Aorta (tissue), 5 donors: ENCODE measurements at regions not wholly inside any gene's neighbourhood (a gene's known extent, or its start where the extent isn't known, plus 50 kb on each side); places are given as distances from the start of the nearest gene placed in this dataset.

ENCODE experiments used
- ATAC-seq: fragments of 200-7000 bp; cut with Tn5 transposase; one replicate; pipeline ENCODE4 v1.9.1; 2022; ENCODE audit warnings: moderate library complexity; ENCODE audit not compliant: low FRiP score
- DNase-seq, 2 donors: peaks; one replicate each; pipeline ENCODE4 v3.0.0-alpha.2; 2020
- H3K27ac ChIP-seq, 2 donors: one replicate each; pipeline ENCODE4 v1.5.1; 2013; ENCODE audit warnings: low read length in 2 of 2, mild to moderate bottlenecking in 2 of 2, moderate library complexity in 2 of 2, control low read depth in 1 of 2, inconsistent platforms in 1 of 2, low read depth in 1 of 2
- H3K27me3 ChIP-seq, 2 donors: one replicate each; pipeline ENCODE4 v1.6.1; 2013; ENCODE audit warnings: control low read depth in 1 of 2, low read length in 1 of 2, mild to moderate bottlenecking in 1 of 2, moderate library complexity in 1 of 2; ENCODE audit not compliant: insufficient read depth in 2 of 2, control insufficient read depth in 1 of 2
- H3K36me3 ChIP-seq, 2 donors: one replicate each; pipeline ENCODE4 v1.6.1; 2013; ENCODE audit warnings: control low read depth in 1 of 2, low read length in 1 of 2, mild to moderate bottlenecking in 1 of 2; ENCODE audit not compliant: insufficient read depth in 2 of 2, control insufficient read depth in 1 of 2
- H3K4me1 ChIP-seq, 2 donors: one replicate each; pipeline ENCODE4 v1.6.1; 2013; ENCODE audit warnings: low read length in 2 of 2, control low read depth in 1 of 2, mild to moderate bottlenecking in 1 of 2, moderate library complexity in 1 of 2; ENCODE audit not compliant: insufficient read depth in 2 of 2, control insufficient read depth in 1 of 2
- H3K4me3 ChIP-seq, 2 donors: one replicate each; pipeline ENCODE4 v1.5.1; 2013; ENCODE audit warnings: low read length in 2 of 2, control low read depth in 1 of 2, mild to moderate bottlenecking in 1 of 2
- H3K9me3 ChIP-seq: one replicate; pipeline ENCODE4 v1.6.1; 2013; ENCODE audit warnings: mild to moderate bottlenecking, low read length; ENCODE audit not compliant: control insufficient read depth
- WGBS, 2 donors: extraction: QIAGEN DNeasy Blood & Tissue Kit; methylation state at CpG; one replicate each; pipeline ENCODE4 v1.1.7; 2013; 5-methylcytosine and 5-hydroxymethylcytosine counted together
- intact Hi-C, 2 donors: fragments of 100-400 bp; cut with DNase I; formaldehyde crosslinking; loops; one replicate each; pipeline versions ENCODE4 v1.14.2 to v1.15.0; 2022
- donor health status: healthy with polysubstance abuse.
- donor health status: Bipolar disorder and iron deficiency.
- donor health status: DM: no; HTN: no; CAD: no.
- donor health status: DM: no; HTN: no; CAD: no.
- donor health status: DM: yes; HTN: yes; CAD: no.

DNA sequence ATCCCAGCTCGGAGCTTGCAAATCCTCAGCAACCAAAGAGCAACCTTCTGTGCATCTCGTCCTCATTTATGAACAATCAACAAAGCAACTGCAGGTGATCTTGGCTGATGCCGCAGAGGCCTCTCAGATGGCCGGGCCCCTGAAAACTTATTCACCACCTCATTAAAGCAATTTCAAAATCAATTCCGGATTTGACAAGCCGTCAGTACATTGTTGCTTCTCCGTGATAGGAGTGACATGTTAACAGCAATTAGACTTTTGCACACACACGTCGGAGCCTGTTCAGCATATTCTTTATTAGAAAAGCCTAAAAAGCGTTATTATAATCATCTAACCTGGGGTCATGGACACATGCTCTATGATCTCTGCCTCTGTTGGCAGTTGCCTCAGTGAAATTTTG is 183.1 kb upstream of the CXCR4 start:
- ATAC-seq, result no peak
- WGBS, 2 donors, result 76 to 80% methylated on average over 10 of the region's 10 CpGs
- intact Hi-C loops, result no loop called here

DNA sequence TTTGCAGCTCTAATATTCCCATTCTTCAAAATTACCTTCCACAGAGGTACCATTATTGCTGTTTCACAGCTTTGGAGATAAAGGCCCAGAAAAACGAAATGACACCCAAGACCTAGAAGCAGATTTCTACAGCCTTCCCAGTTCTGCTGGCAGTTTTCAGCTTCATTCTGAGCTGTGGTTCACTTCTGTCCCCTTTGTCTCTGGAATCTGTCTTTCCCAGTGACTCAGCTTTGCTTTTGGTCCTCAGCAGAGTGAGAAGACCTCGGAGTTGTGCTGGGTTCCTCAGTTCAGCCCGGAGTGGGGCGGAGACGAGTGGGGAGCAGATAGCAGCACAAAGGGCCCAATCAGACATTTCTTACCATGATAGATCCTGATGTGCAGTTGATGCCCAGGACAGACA is 180.7 kb upstream of the CXCR4 start:
- H3K27me3 ChIP-seq, result no peaks in the 10 kb centered on the region
- no peaks in the 10 kb centered on the region for H3K4me1 ChIP-seq
- no peaks in the 10 kb centered on the region for H3K9me3 ChIP-seq
- H3K27ac ChIP-seq, result no peak overlapping the region
- DNase-seq, result no peak
- 74 to 79% methylated on average over 5 of the region's 5 CpGs for WGBS, 2 donors
- H3K36me3 ChIP-seq, result no peaks in the 10 kb centered on the region
- ATAC-seq, result no peak
- intact Hi-C loops, result no loop called here
- no peak overlapping the region for H3K4me3 ChIP-seq

More for the DNA sequence above, 183.1 kb upstream of the CXCR4 start:
- H3K27ac ChIP-seq, result no peak overlapping the region
- no peak for DNase-seq
- no peak overlapping the region for H3K4me3 ChIP-seq
- no peaks in the 10 kb centered on the region for H3K36me3 ChIP-seq
- H3K4me1 ChIP-seq, result no peaks in the 10 kb centered on the region
- H3K9me3 ChIP-seq, result no peaks in the 10 kb centered on the region
- no peaks in the 10 kb centered on the region for H3K27me3 ChIP-seq

DNA sequence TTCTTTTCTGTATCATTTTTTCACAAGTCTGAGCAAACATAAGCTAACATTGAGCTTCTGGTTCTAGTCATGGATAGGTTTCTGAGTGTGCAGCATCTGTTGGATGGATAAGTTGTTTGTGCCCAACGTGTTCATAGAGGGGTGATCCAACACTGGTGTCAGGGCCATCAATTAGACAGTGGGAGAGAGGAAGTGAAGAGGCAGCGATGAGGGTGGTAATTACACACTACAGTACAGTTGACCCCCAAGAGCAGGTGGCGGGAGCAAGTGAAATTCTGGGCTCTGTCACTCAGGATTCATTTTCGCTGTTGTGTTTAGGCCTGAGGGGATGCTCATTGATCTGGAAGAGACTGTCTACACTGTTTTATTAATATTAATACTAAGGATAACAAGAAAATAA is 180.0 kb upstream of the CXCR4 start:
- no peaks in the 10 kb centered on the region for H3K4me1 ChIP-seq
- no peaks in the 10 kb centered on the region for H3K36me3 ChIP-seq
- H3K27ac ChIP-seq, result no peak overlapping the region
- WGBS, 2 donors, result 81 to 83% methylated on average over 4 of the region's 4 CpGs
- ATAC-seq, result no peak
- no peak overlapping the region for H3K4me3 ChIP-seq
- no peak for DNase-seq
- H3K27me3 ChIP-seq, result no peaks in the 10 kb centered on the region
- no peaks in the 10 kb centered on the region for H3K9me3 ChIP-seq
- intact Hi-C loops, result no loop called here

DNA sequence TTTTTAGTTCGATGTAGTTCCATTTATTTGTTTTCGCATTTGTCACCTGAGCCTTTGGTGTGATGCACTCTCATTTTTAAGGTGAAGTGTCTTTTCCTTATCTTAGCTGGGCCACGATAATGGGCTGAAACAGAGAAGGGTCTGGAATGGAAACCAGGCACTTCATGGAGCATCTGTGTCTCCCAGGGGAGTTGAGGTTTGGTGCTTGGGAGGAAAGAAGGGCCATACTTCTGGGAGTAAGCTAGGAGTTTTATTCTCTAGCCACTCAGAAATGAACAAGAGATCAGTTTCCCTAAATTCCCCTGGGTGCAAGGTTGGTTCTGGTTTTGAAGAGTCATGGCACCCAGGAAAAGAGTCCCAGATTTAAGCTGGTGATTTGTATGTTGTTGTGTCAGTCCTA is 179.4 kb upstream of the CXCR4 start:
- WGBS, 2 donors, result 57 to 59% methylated on average over 3 of the region's 3 CpGs
- intact Hi-C loops, result no loop called here
- H3K27ac ChIP-seq, result no peak overlapping the region
- H3K36me3 ChIP-seq, result no peaks in the 10 kb centered on the region
- H3K9me3 ChIP-seq, result no peaks in the 10 kb centered on the region
- no peak overlapping the region for H3K4me3 ChIP-seq
- no peaks in the 10 kb centered on the region for H3K27me3 ChIP-seq
- H3K4me1 ChIP-seq, result no peaks in the 10 kb centered on the region
- DNase-seq (no peak), ATAC-seq (no peak)

GRCh38 chr2:136295168-136295567 is 177.2 kb upstream of the CXCR4 start:
- intact Hi-C loops, result no loop called here
- Histone ChIP-seq H3K4me1 (no peaks in the 10 kb centered on the region), H3K9me3 (no peaks in the 10 kb centered on the region), H3K4me3 (no peak overlapping the region), H3K27ac (no peak overlapping the region), H3K27me3 (no peaks in the 10 kb centered on the region), H3K36me3 (no peaks in the 10 kb centered on the region)
- DNase-seq (no peak), ATAC-seq (no peak)
- WGBS, 2 donors, result 64 to 69% methylated on average over 1 of the region's 1 CpG

- no peak overlapping the region for H3K4me3 ChIP-seq
- WGBS, 2 donors, result 88 to 89% methylated on average over 4 of the region's 4 CpGs
- ATAC-seq (no peak), DNase-seq (no peak)
- H3K27me3 ChIP-seq, result no peaks in the 10 kb centered on the region
- intact Hi-C loops, result no loop called here
- no peaks in the 10 kb centered on the region for H3K9me3 ChIP-seq
- H3K27ac ChIP-seq, result no peak overlapping the region
- H3K4me1 ChIP-seq, result no peaks in the 10 kb centered on the region
- no peaks in the 10 kb centered on the region for H3K36me3 ChIP-seq
These were observed 173.9 kb upstream of the CXCR4 start for GRCh38 chr2:136291871-136292270.

GRCh38 chr2:136290326-136290725 is 172.4 kb upstream of the CXCR4 start:
- intact Hi-C loops, result no loop called here
- no peak for ATAC-seq
- no peak for DNase-seq
- no peak overlapping the region for H3K27ac ChIP-seq
- WGBS, 2 donors, result 9 to 56% methylated on average over 1 of the region's 1 CpG
- H3K4me1 ChIP-seq, result no peaks in the 10 kb centered on the region
- H3K36me3 ChIP-seq, result no peaks in the 10 kb centered on the region
- no peaks in the 10 kb centered on the region for H3K9me3 ChIP-seq
- H3K4me3 ChIP-seq, result no peak overlapping the region
- H3K27me3 ChIP-seq, result no peaks in the 10 kb centered on the region

DNA sequence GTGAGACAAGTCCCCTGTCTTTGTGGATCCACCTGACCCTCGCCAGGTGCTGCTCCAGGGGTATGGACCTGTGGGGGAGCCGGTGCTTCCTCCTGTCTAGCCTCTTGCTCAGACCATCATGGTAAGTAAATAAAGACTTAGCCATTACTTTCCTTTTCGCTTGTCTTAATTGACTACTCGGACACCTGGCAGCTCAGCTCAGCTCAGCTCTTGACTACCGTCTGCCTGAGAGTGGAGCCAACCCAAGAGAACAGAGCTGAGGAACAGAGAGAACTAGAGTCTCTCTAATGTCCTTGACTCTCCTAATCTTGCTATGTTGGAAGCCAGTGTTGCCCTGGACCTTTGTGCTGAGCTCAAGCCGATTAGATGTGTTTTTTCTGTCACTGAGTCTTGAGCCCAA is 170.3 kb upstream of the CXCR4 start:
- WGBS, 2 donors, result 86 to 90% methylated on average over 6 of the region's 6 CpGs
- intact Hi-C loops, result no loop called here
- DNase-seq (no peak), ATAC-seq (no peak)
- Histone ChIP-seq H3K4me1 (no peaks in the 10 kb centered on the region), H3K27ac (no peak overlapping the region), H3K4me3 (no peak overlapping the region), H3K27me3 (no peaks in the 10 kb centered on the region), H3K9me3 (no peaks in the 10 kb centered on the region), H3K36me3 (no peaks in the 10 kb centered on the region)

GRCh38 chr2:136286423-136286822 is 168.5 kb upstream of the CXCR4 start:
- ATAC-seq (no peak), DNase-seq (no peak)
- Histone ChIP-seq H3K9me3 (no peaks in the 10 kb centered on the region), H3K36me3 (no peaks in the 10 kb centered on the region), H3K4me1 (no peaks in the 10 kb centered on the region), H3K27ac (no peak overlapping the region), H3K27me3 (no peaks in the 10 kb centered on the region), H3K4me3 (no peak overlapping the region)
- WGBS, 2 donors, result 75 to 89% methylated on average over 3 of the region's 3 CpGs
- intact Hi-C loops, result no loop called here
